Lung (tissue), 11 donors: ENCODE measurements at regions not wholly inside any gene's neighbourhood (a gene's known extent, or its start where the extent isn't known, plus 50 kb on each side); places are given as distances from the start of the nearest gene placed in this dataset.

ENCODE experiments used
- ATAC-seq: fragments of 200-7000 bp; cut with Tn5 transposase; one replicate; pipeline ENCODE4 v1.9.1; 2020; ENCODE audit warnings: moderate number of reproducible peaks; ENCODE audit not compliant: insufficient read depth, low FRiP score
- DNase-seq, 3 donors: peaks; one replicate each; pipeline ENCODE4 v3.0.0-alpha.2; 2013 to 2017
- H3K27ac ChIP-seq, 2 donors: one replicate each; pipeline ENCODE4 v1.5.1; 2013; ENCODE audit warnings: mild to moderate bottlenecking in 2 of 2, moderate library complexity in 2 of 2, control low read depth in 1 of 2, inconsistent platforms in 1 of 2, low read depth in 1 of 2, low read length in 1 of 2
- H3K27me3 ChIP-seq, 3 donors: one replicate each; pipeline ENCODE4 v1.5.1; 2013; ENCODE audit warnings: low read length in 2 of 3; ENCODE audit not compliant: control insufficient read depth in 3 of 3, insufficient read depth in 3 of 3
- H3K36me3 ChIP-seq, 4 donors: one replicate each; pipeline ENCODE4 v1.5.1; 2013; ENCODE audit warnings: low read length in 4 of 4, mild to moderate bottlenecking in 1 of 4, moderate library complexity in 1 of 4; ENCODE audit not compliant: control insufficient read depth in 4 of 4, insufficient read depth in 4 of 4
- H3K4me1 ChIP-seq, 5 donors: one replicate each; pipeline ENCODE4 v1.5.1; 2013; ENCODE audit warnings: low read length in 5 of 5, mild to moderate bottlenecking in 2 of 5, moderate library complexity in 1 of 5; ENCODE audit not compliant: control insufficient read depth in 5 of 5, insufficient read depth in 5 of 5
- H3K4me3 ChIP-seq: one replicate; pipeline ENCODE4 v1.5.1; 2013; ENCODE audit warnings: mild to moderate bottlenecking, control low read depth, moderate library complexity
- H3K9ac ChIP-seq, 2 donors: one replicate each; pipeline ENCODE4 v1.5.1; 2013; ENCODE audit warnings: low read length in 2 of 2, control low read depth in 1 of 2; ENCODE audit not compliant: insufficient read depth in 1 of 2
- H3K9me3 ChIP-seq, 4 donors: one replicate each; pipeline ENCODE4 v1.5.1; 2013; ENCODE audit warnings: low read length in 3 of 4, mild to moderate bottlenecking in 1 of 4, moderate library complexity in 1 of 4; ENCODE audit not compliant: control insufficient read depth in 4 of 4, insufficient read depth in 3 of 4
- CTCF ChIP-seq: IDR thresholded peaks from 2 replicates; pipeline ENCODE4 v1.5.1; 2012; ENCODE audit warnings: mild to moderate bottlenecking; ENCODE audit errors: control extremely low read depth, extremely low read depth
- WGBS, 2 donors: extraction: QIAGEN DNeasy Blood & Tissue Kit; methylation state at CpG; one replicate each; pipeline ENCODE4 v1.1.7; 2013; 5-methylcytosine and 5-hydroxymethylcytosine counted together
- donor health status: control.
- donor health status: control.
- donor health status: Bipolar disorder and iron deficiency.
- donor health status: healthy.
- donor health status: DM: yes; HTN: yes; CAD: no.

GRCh38 chr10:59557052-59557451 is 152.6 kb downstream of the SLC16A9 start:
- TF ChIP-seq CTCF = no peak
- H3K27ac ChIP-seq = no peak overlapping the region
- ATAC-seq = no peak
- 39 to 47% methylated on average over 1 of the region's 1 CpG for WGBS, 2 donors
- peaks cover 0 to 68% (median 11%) of the 10 kb centered on the region in 5 donors for H3K4me1 ChIP-seq
- no peaks in the 10 kb centered on the region for H3K27me3 ChIP-seq
- H3K4me3 ChIP-seq = no peak overlapping the region
- peaks cover 0 to 2% (median 0%) of the 10 kb centered on the region in 4 donors for H3K9me3 ChIP-seq
- no peak overlapping the region for H3K9ac ChIP-seq
- DNase-seq = peak; percentile 87 to 96 (median 91)
- no peaks in the 10 kb centered on the region for H3K36me3 ChIP-seq

- Histone ChIP-seq H3K27ac (no peak overlapping the region), H3K9me3 (no peaks in the 10 kb centered on the region), H3K4me3 (no peak overlapping the region), H3K27me3 (no peaks in the 10 kb centered on the region), H3K9ac (no peak overlapping the region), H3K4me1 (peaks cover 0 to 35% (median 11%) of the 10 kb centered on the region in 5 donors), H3K36me3 (no peaks in the 10 kb centered on the region)
- peak in 2 of 3 donors; percentile 58 to 65 for DNase-seq
- ATAC-seq = no peak
- TF ChIP-seq CTCF = no peak
- WGBS, 2 donors = 59 to 77% methylated on average over 7 of the region's 7 CpGs
These were observed 156.3 kb downstream of the SLC16A9 start for GRCh38 chr10:59553162-59553900.

- no peaks in the 10 kb centered on the region for H3K9me3 ChIP-seq
- no peak overlapping the region for H3K27ac ChIP-seq
- H3K9ac ChIP-seq = no peak overlapping the region
- no peak for TF ChIP-seq CTCF
- 83 to 88% methylated on average over 4 of the region's 4 CpGs for WGBS, 2 donors
- DNase-seq (no peak), ATAC-seq (no peak)
- no peaks in the 10 kb centered on the region for H3K27me3 ChIP-seq
- H3K4me3 ChIP-seq = no peak overlapping the region
- H3K36me3 ChIP-seq = no peaks in the 10 kb centered on the region
- H3K4me1 ChIP-seq = peaks cover 0 to 12% (median 0%) of the 10 kb centered on the region in 5 donors
These were observed 159.6 kb downstream of the SLC16A9 start for GRCh38 chr10:59550061-59550460.
